ENCODE measurements at regions not wholly inside any gene's neighbourhood (a gene's known extent, or its start where the extent isn't known, plus 50 kb on each side); places are given as distances from the start of the nearest gene placed in this dataset.

- no peak overlapping the region for H3K4me3 ChIP-seq (ENCODE audit: low read length)
- no peaks in the 10 kb centered on the region for H3K36me3 ChIP-seq (replicated peaks; ENCODE audit: insufficient read depth, low read length)
- H3K4me2 ChIP-seq (ENCODE audit: low read depth, low read length), result no peak overlapping the region
- H3K9ac ChIP-seq (ENCODE audit: low read length), result no peak overlapping the region
- no peak overlapping the region for H2AFZ ChIP-seq (ENCODE audit: low read length)
- no peak overlapping the region for H3K27ac ChIP-seq (ENCODE audit: low read length)
- no peaks in the 10 kb centered on the region for H4K20me1 ChIP-seq (ENCODE audit: insufficient read depth, low read length)
- H3K9me2 ChIP-seq (replicated peaks; ENCODE audit: insufficient read depth, low read length), result no peaks in the 10 kb centered on the region
- H3F3A ChIP-seq (ENCODE audit: insufficient read depth, low read length), result no peaks in the 10 kb centered on the region
- no peaks in the 10 kb centered on the region for H3K27me3 ChIP-seq (replicated peaks; ENCODE audit: insufficient read depth, low read length)
- H3K9me3 ChIP-seq (replicated peaks; ENCODE audit: insufficient read depth, low read length), result no peaks in the 10 kb centered on the region
- TF ChIP-seq CTCF (IDR thresholded peaks at IDR 0.05; ENCODE audit: low read length) (no peak), EZH2 (optimal IDR thresholded peaks at IDR 0.05; ENCODE audit: low read depth, low read length) (no peak), EZH2phosphoT487 (IDR thresholded peaks at IDR 0.05; ENCODE audit: low read length) (no peak)
- DNase-seq, result no peak
- H3K79me2 ChIP-seq (ENCODE audit: low read length), result no peaks in the 10 kb centered on the region
- peaks cover 9% of the 10 kb centered on the region; the same call in 1 of the 2 replicates for H3K4me1 ChIP-seq (ENCODE audit: low read length)
These were observed 210.8 kb upstream of the NR2F2 start for GRCh38 chr15:96119734-96120133.

- no peak overlapping the region for H3K27ac ChIP-seq (ENCODE audit: low read length)
- no peak overlapping the region for H2AFZ ChIP-seq (ENCODE audit: low read length)
These were observed 209.2 kb upstream of the NR2F2 start for GRCh38 chr15:96121086-96121920.

GRCh38 chr15:96122077-96123027 is 208.1 kb upstream of the NR2F2 start:
- H3K4me1 ChIP-seq (ENCODE audit: low read length), result peaks cover 9% of the 10 kb centered on the region; the same call in 1 of the 2 replicates
- H3K9ac ChIP-seq (ENCODE audit: low read length), result no peak overlapping the region
- H3K9me3 ChIP-seq (replicated peaks; ENCODE audit: insufficient read depth, low read length), result no peaks in the 10 kb centered on the region
- no peak overlapping the region for H2AFZ ChIP-seq (ENCODE audit: low read length)
- H4K20me1 ChIP-seq (ENCODE audit: insufficient read depth, low read length), result no peaks in the 10 kb centered on the region
- H3F3A ChIP-seq (ENCODE audit: insufficient read depth, low read length), result no peaks in the 10 kb centered on the region
- no peak overlapping the region for H3K4me2 ChIP-seq (ENCODE audit: low read depth, low read length)
- no peak overlapping the region for H3K4me3 ChIP-seq (ENCODE audit: low read length)
- TF ChIP-seq EZH2 (optimal IDR thresholded peaks at IDR 0.05; ENCODE audit: low read depth, low read length) (no peak), CTCF (IDR thresholded peaks at IDR 0.05; ENCODE audit: low read length) (no peak), EZH2phosphoT487 (IDR thresholded peaks at IDR 0.05; ENCODE audit: low read length) (no peak)
- no peaks in the 10 kb centered on the region for H3K36me3 ChIP-seq (replicated peaks; ENCODE audit: insufficient read depth, low read length)
- no peaks in the 10 kb centered on the region for H3K27me3 ChIP-seq (replicated peaks; ENCODE audit: insufficient read depth, low read length)
- no peaks in the 10 kb centered on the region for H3K79me2 ChIP-seq (ENCODE audit: low read length)
- H3K27ac ChIP-seq (ENCODE audit: low read length), result no peak overlapping the region
- H3K9me2 ChIP-seq (replicated peaks; ENCODE audit: insufficient read depth, low read length), result no peaks in the 10 kb centered on the region
- DNase-seq, result no peak

More at GRCh38 chr15:96121086-96121920, 209.2 kb upstream of the NR2F2 start:
- Histone ChIP-seq H3K4me2 (ENCODE audit: low read depth, low read length) (no peak overlapping the region), H3K27me3 (replicated peaks; ENCODE audit: insufficient read depth, low read length) (no peaks in the 10 kb centered on the region), H3K9me3 (replicated peaks; ENCODE audit: insufficient read depth, low read length) (no peaks in the 10 kb centered on the region), H3K9ac (ENCODE audit: low read length) (no peak overlapping the region), H3K4me1 (ENCODE audit: low read length) (peaks cover 9% of the 10 kb centered on the region; the same call in 1 of the 2 replicates), H3K9me2 (replicated peaks; ENCODE audit: insufficient read depth, low read length) (no peaks in the 10 kb centered on the region), H3K36me3 (replicated peaks; ENCODE audit: insufficient read depth, low read length) (no peaks in the 10 kb centered on the region), H3F3A (ENCODE audit: insufficient read depth, low read length) (no peaks in the 10 kb centered on the region), H3K4me3 (ENCODE audit: low read length) (no peak overlapping the region), H3K79me2 (ENCODE audit: low read length) (no peaks in the 10 kb centered on the region), H4K20me1 (ENCODE audit: insufficient read depth, low read length) (no peaks in the 10 kb centered on the region)
- DNase-seq, result no peak
- TF ChIP-seq EZH2phosphoT487 (IDR thresholded peaks at IDR 0.05; ENCODE audit: low read length) (no peak), CTCF (IDR thresholded peaks at IDR 0.05; ENCODE audit: low read length) (no peak), EZH2 (optimal IDR thresholded peaks at IDR 0.05; ENCODE audit: low read depth, low read length) (no peak)

All from MM.1S (cell line).